ENCODE measurements at regions not wholly inside any gene's neighbourhood (a gene's known extent, or its start where the extent isn't known, plus 50 kb on each side); places are given as distances from the start of the nearest gene placed in this dataset.

GRCh38 chr6:165960695-165961094, 207.0 kb downstream of the TBXT start:
- TF ChIP-seq CTCF (conservative IDR thresholded peaks at IDR 0.05; ENCODE audit: low read depth, low read length) (no peak), CEBPB (IDR thresholded peaks at IDR 0.05; ENCODE audit: low read depth, low read length) (no peak), MAFK (IDR thresholded peaks at IDR 0.05; ENCODE audit: low read depth, low read length) (no peak), SMC3 (IDR thresholded peaks at IDR 0.05; ENCODE audit: low read depth, low read length) (no peak), USF2 (IDR thresholded peaks at IDR 0.05; ENCODE audit: low read depth, low read length) (no peak), BHLHE40 (IDR thresholded peaks at IDR 0.05; ENCODE audit: low read depth, low read length) (no peak), CHD1 (IDR thresholded peaks at IDR 0.05; ENCODE audit: low read depth, low read length) (no peak), POLR2A (IDR thresholded peaks at IDR 0.05; ENCODE audit: low read depth, low read length) (no peak), RCOR1 (IDR thresholded peaks at IDR 0.05; ENCODE audit: insufficient replicate concordance, low read length) (no peak)
